ENCODE measurements at regions not wholly inside any gene's neighbourhood (a gene's known extent, or its start where the extent isn't known, plus 50 kb on each side); places are given as distances from the start of the nearest gene placed in this dataset.
A peak's percentile ranks its signal among the peaks of the same experiment; 100 is the strongest.
"Not testable (repeated sequence)": the region's sequence is repeated elsewhere in the genome, so short reads cannot be mapped to it uniquely, and the experiment has no call there.

DNA sequence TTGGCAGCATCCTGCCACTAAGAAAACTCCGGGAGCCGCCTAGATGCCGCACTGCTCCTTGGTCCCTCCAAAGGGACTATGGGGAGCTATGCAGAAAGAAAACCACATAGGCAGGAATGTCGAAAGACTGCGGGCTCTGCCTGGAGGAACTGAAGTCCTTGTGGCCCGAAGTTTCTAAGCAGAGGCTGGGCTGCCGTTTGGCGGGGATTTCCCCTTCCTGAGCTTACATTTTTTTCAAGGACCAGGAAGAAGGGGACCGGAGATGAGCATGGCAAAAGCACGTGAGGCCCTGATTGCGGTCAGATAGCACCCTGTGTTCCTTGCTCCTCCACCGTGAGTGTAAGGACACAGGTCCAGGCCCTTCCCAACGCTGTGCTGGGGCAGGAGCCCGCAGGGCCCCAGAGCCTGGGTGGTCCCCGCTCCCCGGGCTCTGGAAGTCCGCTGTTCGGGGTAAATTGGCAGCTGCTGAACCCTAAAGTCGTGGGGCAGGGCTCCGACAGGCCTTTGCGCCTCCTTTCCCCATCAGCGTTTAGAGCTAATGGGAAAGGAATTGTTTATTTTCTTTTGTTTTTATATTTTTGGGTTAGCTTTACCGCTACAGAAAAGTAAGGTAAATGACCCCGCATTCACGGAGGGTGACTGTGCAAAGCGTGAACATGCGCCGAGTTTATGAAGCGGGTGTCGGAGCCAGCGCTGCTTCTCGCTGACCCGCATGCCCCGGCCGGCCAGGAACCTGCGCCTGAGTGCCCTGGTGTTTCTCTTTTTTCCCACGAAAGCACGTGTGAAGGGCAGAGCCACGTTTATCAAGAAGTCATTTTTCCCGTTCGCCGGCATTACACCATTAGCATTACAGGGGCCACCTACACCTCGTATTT, 356.5 kb upstream of the ZNF32 start:
- TF ChIP-seq, protein P1, sequence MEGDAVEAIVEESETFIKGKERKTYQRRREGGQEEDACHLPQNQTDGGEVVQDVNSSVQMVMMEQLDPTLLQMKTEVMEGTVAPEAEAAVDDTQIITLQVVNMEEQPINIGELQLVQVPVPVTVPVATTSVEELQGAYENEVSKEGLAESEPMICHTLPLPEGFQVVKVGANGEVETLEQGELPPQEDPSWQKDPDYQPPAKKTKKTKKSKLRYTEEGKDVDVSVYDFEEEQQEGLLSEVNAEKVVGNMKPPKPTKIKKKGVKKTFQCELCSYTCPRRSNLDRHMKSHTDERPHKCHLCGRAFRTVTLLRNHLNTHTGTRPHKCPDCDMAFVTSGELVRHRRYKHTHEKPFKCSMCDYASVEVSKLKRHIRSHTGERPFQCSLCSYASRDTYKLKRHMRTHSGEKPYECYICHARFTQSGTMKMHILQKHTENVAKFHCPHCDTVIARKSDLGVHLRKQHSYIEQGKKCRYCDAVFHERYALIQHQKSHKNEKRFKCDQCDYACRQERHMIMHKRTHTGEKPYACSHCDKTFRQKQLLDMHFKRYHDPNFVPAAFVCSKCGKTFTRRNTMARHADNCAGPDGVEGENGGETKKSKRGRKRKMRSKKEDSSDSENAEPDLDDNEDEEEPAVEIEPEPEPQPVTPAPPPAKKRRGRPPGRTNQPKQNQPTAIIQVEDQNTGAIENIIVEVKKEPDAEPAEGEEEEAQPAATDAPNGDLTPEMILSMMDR (IDR thresholded peaks at IDR 0.05; ENCODE audit: low read depth, low read length): no peak
- no peak overlapping the region for H3K4me3 ChIP-seq (replicated peaks in 1 of 2; ENCODE audit: low read depth in 2 of 2, low read length in 2 of 2)
- no peak for DNase-seq (ENCODE audit: low read depth in 2 of 2)

DNA sequence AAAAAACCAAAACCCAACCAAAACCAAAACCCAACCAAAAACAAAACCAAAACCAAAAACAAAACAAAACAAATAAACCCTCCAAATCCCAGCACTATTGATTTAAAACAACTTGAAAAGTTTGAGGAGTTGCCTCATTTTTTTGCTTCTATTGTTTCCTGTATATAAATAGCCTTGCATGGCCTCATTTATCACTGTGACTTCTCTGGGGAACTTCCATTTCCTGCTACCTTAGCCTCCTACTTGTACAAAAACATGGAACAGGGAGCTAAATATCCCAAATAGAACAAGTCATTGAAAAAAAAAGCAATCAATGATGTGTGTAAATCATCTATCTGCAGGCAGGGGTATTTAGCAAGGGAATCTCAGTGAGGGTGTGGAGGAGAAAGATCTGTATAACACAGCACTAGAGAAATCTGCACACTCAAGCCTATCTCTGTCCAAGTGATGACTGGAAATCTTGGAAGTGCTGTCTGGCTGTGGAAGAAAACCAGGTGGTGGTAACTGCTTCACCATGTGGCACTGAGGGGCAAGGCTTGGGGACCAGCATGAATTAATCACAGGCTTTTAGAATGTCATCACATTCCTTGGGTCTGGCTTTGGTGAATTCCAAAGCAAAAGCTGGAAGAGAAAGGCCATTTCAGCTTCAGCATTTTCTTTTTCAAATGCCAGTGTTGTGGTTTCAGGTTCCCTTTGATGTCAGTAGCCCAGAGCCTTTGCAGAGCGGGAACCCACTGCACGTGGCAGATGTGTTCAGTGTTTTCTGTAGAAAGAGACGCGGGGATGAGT, 349.5 kb upstream of the ZNF32 start:
- TF ChIP-seq, protein P1 (IDR thresholded peaks at IDR 0.05; ENCODE audit: low read depth, low read length): no peak
- H3K4me3 ChIP-seq (replicated peaks in 1 of 2; ENCODE audit: low read depth in 2 of 2, low read length in 2 of 2): no peak overlapping the region
- DNase-seq (ENCODE audit: low read depth in 2 of 2): peak; percentile 51 to 72

DNA sequence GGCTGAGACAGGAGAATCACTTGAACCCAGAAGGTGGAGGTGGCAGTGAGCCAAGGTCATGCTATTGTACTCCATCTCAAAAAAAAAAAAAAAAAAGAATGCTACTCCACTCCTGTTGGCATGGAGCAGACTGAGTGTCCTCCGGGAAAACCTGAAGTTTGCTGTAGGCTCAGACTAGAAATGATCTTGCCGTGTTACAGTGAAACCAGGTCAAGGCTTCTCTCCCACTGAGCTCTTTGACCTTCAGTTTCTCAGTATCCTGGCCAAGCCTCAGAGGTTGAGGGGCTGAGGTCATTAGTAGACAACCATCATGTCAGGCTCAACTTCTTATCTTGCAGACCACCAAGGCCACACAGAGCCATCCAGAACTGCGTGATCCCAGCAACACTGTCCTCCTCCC, 348.6 kb upstream of the ZNF32 start:
- DNase-seq (ENCODE audit: low read depth in 2 of 2): no peak
- TF ChIP-seq, protein P1 (IDR thresholded peaks at IDR 0.05; ENCODE audit: low read depth, low read length): no peak
- no peak overlapping the region for H3K4me3 ChIP-seq (replicated peaks in 1 of 2; ENCODE audit: low read depth in 2 of 2, low read length in 2 of 2)

DNA sequence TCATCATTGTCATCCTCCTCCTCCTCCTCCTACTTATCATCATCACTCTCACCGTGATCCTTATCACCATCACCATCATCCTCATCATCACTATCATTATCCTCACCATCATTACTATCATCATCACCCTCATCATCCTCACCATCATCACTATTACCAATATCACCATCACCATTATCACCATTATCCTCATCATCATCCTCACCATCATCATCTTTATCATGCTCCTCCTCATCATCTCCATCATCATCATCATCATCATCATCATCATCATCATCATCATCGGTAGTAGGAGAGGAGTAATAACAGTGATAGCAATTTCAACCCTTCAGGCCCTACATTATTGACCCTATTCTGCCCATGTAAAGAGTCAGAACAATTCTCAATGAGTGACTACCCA, 345.9 kb upstream of the ZNF32 start:
- no peak for DNase-seq (ENCODE audit: low read depth in 2 of 2)
- TF ChIP-seq, protein P1 (IDR thresholded peaks at IDR 0.05; ENCODE audit: low read depth, low read length): no peak
- no peak overlapping the region for H3K4me3 ChIP-seq (replicated peaks in 1 of 2; ENCODE audit: low read depth in 2 of 2, low read length in 2 of 2)

DNA sequence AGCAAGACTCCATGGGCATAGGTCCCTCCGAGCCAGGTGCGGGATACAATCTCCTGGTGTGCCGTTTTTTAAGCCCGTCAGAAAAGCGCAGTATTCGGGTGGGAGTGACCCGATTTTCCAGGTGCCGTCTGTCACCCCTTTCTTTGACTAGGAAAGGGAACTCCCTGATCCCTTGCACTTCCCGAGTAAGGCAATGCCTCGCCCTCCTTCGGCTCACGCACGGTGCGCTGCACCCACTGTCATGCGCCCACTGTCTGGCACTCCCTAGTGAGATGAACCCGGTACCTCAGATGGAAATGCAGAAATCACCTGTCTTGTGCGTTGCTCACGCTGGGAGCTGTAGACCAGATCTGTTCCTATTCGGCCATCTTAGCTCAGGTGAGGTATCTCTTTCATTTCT, 344.1 kb upstream of the ZNF32 start:
- not testable (repeated sequence) for H3K4me3 ChIP-seq (replicated peaks in 1 of 2; ENCODE audit: low read depth in 2 of 2, low read length in 2 of 2); DNase-seq (ENCODE audit: low read depth in 2 of 2)

DNA sequence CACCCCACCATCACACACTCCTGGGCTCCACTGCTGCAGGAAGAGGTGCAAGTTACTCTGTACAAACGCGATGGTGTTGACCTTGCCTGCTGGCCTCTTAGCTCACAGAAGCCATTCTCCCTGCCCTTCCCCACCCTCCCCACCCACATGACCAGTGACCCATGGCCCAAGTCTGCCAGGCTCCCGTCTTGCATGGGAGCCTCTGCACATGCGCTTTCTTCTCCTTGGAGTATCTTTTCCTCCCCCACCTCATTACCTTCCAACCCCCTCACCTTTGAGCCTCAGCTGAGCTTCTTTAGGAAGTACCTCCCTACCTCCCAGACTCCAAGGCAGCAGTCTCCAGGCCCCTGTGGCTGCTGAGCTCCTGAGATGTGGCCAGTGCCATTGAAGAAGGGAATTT, 337.7 kb upstream of the ZNF32 start:
- H3K4me3 ChIP-seq (replicated peaks in 1 of 2; ENCODE audit: low read depth in 2 of 2, low read length in 2 of 2): no peak overlapping the region
- TF ChIP-seq, protein P1 (IDR thresholded peaks at IDR 0.05; ENCODE audit: low read depth, low read length): no peak
- no peak for DNase-seq (ENCODE audit: low read depth in 2 of 2)

DNA sequence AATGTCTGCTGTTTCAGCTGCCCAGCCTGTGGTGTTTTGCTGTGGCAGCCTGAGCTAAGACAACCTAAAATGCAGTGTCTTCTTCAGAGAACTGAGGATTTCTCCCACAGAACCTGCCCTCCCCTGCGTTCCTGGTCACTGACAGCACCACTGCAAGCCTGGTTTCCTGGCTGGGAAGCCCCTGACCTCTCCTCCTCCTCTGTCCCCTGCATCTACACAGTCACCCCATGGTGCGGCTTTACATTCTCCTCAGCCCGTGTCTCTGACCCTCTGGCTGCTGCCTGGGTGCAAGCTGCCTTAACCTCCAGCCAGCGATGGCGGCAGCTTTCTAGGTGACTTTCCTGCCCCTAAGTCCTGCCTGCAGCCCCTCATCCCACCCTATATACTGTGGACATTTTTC, 337.3 kb upstream of the ZNF32 start:
- H3K4me3 ChIP-seq (replicated peaks in 1 of 2; ENCODE audit: low read depth in 2 of 2, low read length in 2 of 2): no peak overlapping the region
- DNase-seq (ENCODE audit: low read depth in 2 of 2): no peak
- TF ChIP-seq, protein P1 (IDR thresholded peaks at IDR 0.05; ENCODE audit: low read depth, low read length): no peak

Data from cardiac fibroblast (primary cell).